HG02678 (cell line): ENCODE measurements at regions not wholly inside any gene's neighbourhood (a gene's known extent, or its start where the extent isn't known, plus 50 kb on each side); places are given as distances from the start of the nearest gene placed in this dataset.

ENCODE experiments used
- ATAC-seq: cut with Tn5 transposase; IDR thresholded peaks from one replicate; pipeline ENCODE4 v1.9.1; 2021; ENCODE audit warnings: mild to moderate bottlenecking, moderate library complexity; ENCODE audit not compliant: unreplicated experiment

GRCh38 chr15:81612631-81613030, 238.6 kb upstream of the TMC3 start:
- ATAC-seq, result no peak

GRCh38 chr15:81611679-81612078, 237.7 kb upstream of the TMC3 start:
- no peak for ATAC-seq

- no peak for ATAC-seq
Observed at GRCh38 chr15:81608309-81608829, 234.4 kb upstream of the TMC3 start.

GRCh38 chr15:81604713-81605112, 230.7 kb upstream of the TMC3 start:
- no peak for ATAC-seq

GRCh38 chr15:81596159-81596865, 222.3 kb upstream of the TMC3 start:
- ATAC-seq, result no peak

GRCh38 chr15:81595752-81596151, 221.7 kb upstream of the TMC3 start:
- no peak for ATAC-seq

GRCh38 chr15:81589671-81590070, 215.7 kb upstream of the TMC3 start:
- ATAC-seq, result no peak

GRCh38 chr15:81575436-81576123, 201.6 kb upstream of the TMC3 start:
- ATAC-seq, result no peak

- ATAC-seq, result no peak
Observed at GRCh38 chr15:81573098-81573746, 199.2 kb upstream of the TMC3 start.

- ATAC-seq, result no peak
Observed at GRCh38 chr15:81572190-81572589, 198.2 kb upstream of the TMC3 start.

- ATAC-seq, result no peak
Observed at GRCh38 chr15:81569286-81570080, 195.5 kb upstream of the TMC3 start.

GRCh38 chr15:81567924-81568323, 193.9 kb upstream of the TMC3 start:
- ATAC-seq, result no peak

- ATAC-seq, result no peak
Observed at GRCh38 chr15:81562986-81563385, 189.0 kb upstream of the TMC3 start.

- no peak for ATAC-seq
Observed at GRCh38 chr15:81560405-81560804, 186.4 kb upstream of the TMC3 start.

GRCh38 chr15:81558056-81558455, 184.0 kb upstream of the TMC3 start:
- ATAC-seq, result no peak

GRCh38 chr15:81555346-81555745, 181.3 kb upstream of the TMC3 start:
- no peak for ATAC-seq

- no peak for ATAC-seq
Observed at GRCh38 chr15:81548365-81549130, 174.5 kb upstream of the TMC3 start.

- ATAC-seq, result no peak
Observed at GRCh38 chr15:81547521-81548132, 173.6 kb upstream of the TMC3 start.

GRCh38 chr15:81544385-81544784, 170.4 kb upstream of the TMC3 start:
- no peak for ATAC-seq

- ATAC-seq, result no peak
Observed at GRCh38 chr15:81540909-81541308, 166.9 kb upstream of the TMC3 start.
